ENCODE measurements at regions not wholly inside any gene's neighbourhood (a gene's known extent, or its start where the extent isn't known, plus 50 kb on each side); places are given as distances from the start of the nearest gene placed in this dataset.

- Histone ChIP-seq H3K36me3 (ENCODE audit: control insufficient read depth in 2 of 2, insufficient read depth in 1 of 2, low read length in 2 of 2) (no peaks in the 10 kb centered on the region), H3K4me1 (ENCODE audit: control insufficient read depth, insufficient read depth, low read length) (no peaks in the 10 kb centered on the region), H3K9me3 (ENCODE audit: control insufficient read depth, insufficient read depth, low read depth, low read length) (no peaks in the 10 kb centered on the region), H3K27ac (ENCODE audit: extremely low read depth, low read depth, low read length) (no peak overlapping the region), H3K4me3 (ENCODE audit: low read depth, low read length) (no peak overlapping the region)
- ChIA-PET POLR2A (no interaction called here), CTCF (interaction anchor here (0.6 to 4.1 kb wide), 3 partner anchors 11 to 988 kb away, joined by 3 to 21 read pairs (median 5); no protein-coding TSS in a partner anchor)
- TF ChIP-seq ZNF133 (tag by site-specific recombination; IDR thresholded peaks at IDR 0.05) (no peak), ZBTB7A (tag by site-specific recombination; IDR thresholded peaks at IDR 0.05; ENCODE audit: low read depth) (no peak), ZXDB (tag by site-specific recombination; IDR thresholded peaks at IDR 0.05) (no peak), ZBTB17 (tag by site-specific recombination; IDR thresholded peaks at IDR 0.05) (no peak), ZNF362 (tag by site-specific recombination; IDR thresholded peaks at IDR 0.05) (no peak), ZNF155 (tag by site-specific recombination; IDR thresholded peaks at IDR 0.05) (no peak), ZNF19 (tag by site-specific recombination; IDR thresholded peaks at IDR 0.05; ENCODE audit: low read depth) (no peak), ZNF423 (tag by site-specific recombination; IDR thresholded peaks at IDR 0.05) (no peak), ZBTB20 (tag by site-specific recombination; IDR thresholded peaks at IDR 0.05) (no peak), AEBP2 (tag by site-specific recombination; IDR thresholded peaks at IDR 0.05; ENCODE audit: borderline replicate concordance) (no peak), KLF8 (tag by site-specific recombination; IDR thresholded peaks at IDR 0.05) (no peak), ZNF571 (tag by site-specific recombination; IDR thresholded peaks at IDR 0.05) (no peak), ZSCAN30 (tag by site-specific recombination; IDR thresholded peaks at IDR 0.05) (no peak)
Measured at GRCh38 chr4:77229433-77229832, 72.4 kb downstream of the CCNG2 start.

GRCh38 chr4:77232653-77233052, 75.6 kb downstream of the CCNG2 start:
- H3K4me3 ChIP-seq (ENCODE audit: low read depth, low read length), result no peak overlapping the region
- ChIA-PET CTCF (interaction anchor here (1.4 to 4.1 kb wide), 2 partner anchors 7 to 76 kb away, joined by 3 to 21 read pairs; no protein-coding TSS in a partner anchor), POLR2A (no interaction called here)
- no peaks in the 10 kb centered on the region for H3K4me1 ChIP-seq (ENCODE audit: control insufficient read depth, insufficient read depth, low read length)
- no peaks in the 10 kb centered on the region for H3K36me3 ChIP-seq (ENCODE audit: control insufficient read depth in 2 of 2, insufficient read depth in 1 of 2, low read length in 2 of 2)
- TF ChIP-seq OVOL3 (tag by site-specific recombination; IDR thresholded peaks at IDR 0.05) (no peak), ZNF433 (tag by site-specific recombination; IDR thresholded peaks at IDR 0.05; ENCODE audit: low read depth) (no peak), ZNF645 (tag by site-specific recombination; IDR thresholded peaks at IDR 0.05) (no peak), ZNF311 (tag by site-specific recombination; IDR thresholded peaks at IDR 0.05; ENCODE audit: borderline replicate concordance) (no peak), ZNF664 (tag by site-specific recombination; IDR thresholded peaks at IDR 0.05) (no peak), YY2 (tag by site-specific recombination; IDR thresholded peaks at IDR 0.05) (no peak), SALL2 (tag by site-specific recombination; IDR thresholded peaks at IDR 0.05; ENCODE audit: borderline replicate concordance) (no peak), REPIN1 (tag by site-specific recombination; IDR thresholded peaks at IDR 0.05; ENCODE audit: low read depth) (no peak), HOXD13 (CRISPR knock-in tag; IDR thresholded peaks at IDR 0.05; ENCODE audit: borderline replicate concordance) (no peak), HOXC10 (CRISPR knock-in tag; IDR thresholded peaks at IDR 0.05) (no peak), ZBTB7A (tag by site-specific recombination; IDR thresholded peaks at IDR 0.05; ENCODE audit: low read depth) (no peak), ZNF544 (tag by site-specific recombination; IDR thresholded peaks at IDR 0.05) (no peak), ZNF624 (tag by site-specific recombination; IDR thresholded peaks at IDR 0.05) (no peak)
- no peak overlapping the region for H3K27ac ChIP-seq (ENCODE audit: extremely low read depth, low read depth, low read length)
- H3K9me3 ChIP-seq (ENCODE audit: control insufficient read depth, insufficient read depth, low read depth, low read length), result no peaks in the 10 kb centered on the region
